ENCODE measurements at regions not wholly inside any gene's neighbourhood (a gene's known extent, or its start where the extent isn't known, plus 50 kb on each side); places are given as distances from the start of the nearest gene placed in this dataset.

- Histone ChIP-seq H3K36me3 (no peaks in the 10 kb centered on the region), H3K27me3 (no peaks in the 10 kb centered on the region), H3K9me3 (no peaks in the 10 kb centered on the region), H3K4me3 (no peak overlapping the region), H3K27ac (no peak overlapping the region), H3K4me1 (no peaks in the 10 kb centered on the region)
- no peak for FAIRE-seq
- 34 to 46% methylated on average over 4 of the region's 4 CpGs for WGBS, 2 donors
- intact Hi-C loops (cut with DNase I) = no loop called here
- no peak for DNase-seq
- ATAC-seq = no peak
- TF ChIP-seq CTCF (IDR thresholded peaks at IDR 0.05) = no peak
These were observed 76.3 kb downstream of the MED10 start for GRCh38 chr5:6302075-6302474.

GRCh38 chr5:6296524-6296923 is 81.8 kb downstream of the MED10 start:
- WGBS, 2 donors = 66 to 70% methylated on average over 8 of the region's 8 CpGs
- ATAC-seq = no peak
- Histone ChIP-seq H3K4me3 (no peak overlapping the region), H3K27me3 (no peaks in the 10 kb centered on the region), H3K4me1 (no peaks in the 10 kb centered on the region), H3K27ac (no peak overlapping the region), H3K36me3 (no peaks in the 10 kb centered on the region), H3K9me3 (no peaks in the 10 kb centered on the region)
- intact Hi-C loops (cut with DNase I) = loop anchor here in 1 of 3 donors (10.0 kb wide), 1 partner anchor 448 kb away; no protein-coding TSS in a partner anchor
- TF ChIP-seq CTCF (IDR thresholded peaks at IDR 0.05) = no peak
- no peak for FAIRE-seq
- DNase-seq = no peak

GRCh38 chr5:6291961-6292360 is 86.4 kb downstream of the MED10 start:
- no peaks in the 10 kb centered on the region for H3K27me3 ChIP-seq
- no peak overlapping the region for H3K27ac ChIP-seq
- DNase-seq = no peak
- no peaks in the 10 kb centered on the region for H3K4me1 ChIP-seq
- no peak for FAIRE-seq
- no peak for ATAC-seq
- peaks cover 0 to 2% (median 0%) of the 10 kb centered on the region in 4 donors for H3K9me3 ChIP-seq
- no peaks in the 10 kb centered on the region for H3K36me3 ChIP-seq
- TF ChIP-seq CTCF (IDR thresholded peaks at IDR 0.05) = no peak
- intact Hi-C loops (cut with DNase I) = loop anchor here in 1 of 3 donors (10.0 kb wide), 1 partner anchor 453 kb away; no protein-coding TSS in a partner anchor
- 20 to 32% methylated on average over 3 of the region's 3 CpGs for WGBS, 2 donors
- H3K4me3 ChIP-seq = no peak overlapping the region

- H3K36me3 ChIP-seq = no peaks in the 10 kb centered on the region
- DNase-seq (no peak), FAIRE-seq (no peak), ATAC-seq (no peak)
- 79 to 81% methylated on average over 3 of the region's 3 CpGs for whole genome bisulfite sequencing, 2 donors
- peaks cover 0 to 2% (median 0%) of the 10 kb centered on the region in 4 donors for H3K9me3 ChIP-seq
- intact Hi-C loops (cut with DNase I) = no loop called here
- H3K4me3 ChIP-seq = no peak overlapping the region
- no peak overlapping the region for H3K27ac ChIP-seq
- TF ChIP-seq CTCF (IDR thresholded peaks at IDR 0.05) = no peak
- no peaks in the 10 kb centered on the region for H3K4me1 ChIP-seq
- no peaks in the 10 kb centered on the region for H3K27me3 ChIP-seq
These were observed 89.1 kb downstream of the MED10 start for GRCh38 chr5:6289239-6289638.

GRCh38 chr5:6287176-6287575 is 91.2 kb downstream of the MED10 start:
- intact Hi-C loops (cut with DNase I) = no loop called here
- no peak overlapping the region for H3K4me3 ChIP-seq
- no peaks in the 10 kb centered on the region for H3K36me3 ChIP-seq
- 50 to 67% methylated on average over 6 of the region's 6 CpGs for WGBS, 2 donors
- H3K9me3 ChIP-seq = peaks cover 0 to 2% (median 0%) of the 10 kb centered on the region in 4 donors
- ATAC-seq (no peak), FAIRE-seq (no peak), DNase-seq (no peak)
- H3K4me1 ChIP-seq = no peaks in the 10 kb centered on the region
- no peak for TF ChIP-seq CTCF (IDR thresholded peaks at IDR 0.05)
- no peak overlapping the region for H3K27ac ChIP-seq
- H3K27me3 ChIP-seq = no peaks in the 10 kb centered on the region
